SK-N-SH (cell line): ENCODE measurements at regions not wholly inside any gene's neighbourhood (a gene's known extent, or its start where the extent isn't known, plus 50 kb on each side); places are given as distances from the start of the nearest gene placed in this dataset.

Experiments
- CTCF ChIA-PET: fragments of 300-600, 350-600 bp; formaldehyde crosslinking; extraction: SDS; loops from one replicate; lab custom pipeline; 2021; lab: Yijun Ruan, JAX
- POLR2A ChIA-PET: fragments of 350-600 bp; sonication (Branson Sonifier 250); formaldehyde crosslinking; extraction: SDS; loops from one replicate; lab custom pipeline; 2020; ENCODE audit warnings: antibody characterized with exemption, inconsistent platforms; lab: Yijun Ruan, JAX
- DNase-seq: peaks from one replicate; pipeline ENCODE4 v3.0.0; 2012
- H2AFZ ChIP-seq: fragments of 200-600 bp; sonication (generic); 2 replicates; pipeline ENCODE4 v1.8.1; 2016; ENCODE audit warnings: antibody characterized with exemption, mild to moderate bottlenecking, low read depth
- H3F3A ChIP-seq: fragments of 200-600 bp; sonication (generic); replicated peaks from 2 replicates; pipeline ENCODE3; 2016; ENCODE audit warnings: antibody characterized with exemption, mild to moderate bottlenecking; ENCODE audit not compliant: insufficient read depth
- H3K27ac ChIP-seq, 2 experiments: fragments of 200-500 bp in 1 of 2; fragments of 200-600 bp in 1 of 2; sonication (Bioruptor generic) in 1 of 2; sonication (generic), shearing (Covaris generic) in 1 of 2; 2 replicates each; pipeline versions ENCODE4 v1.5.1 to v1.6.1; 2014 to 2016; ENCODE audit warnings: low read depth in 2 of 2, inconsistent platforms in 1 of 2, low read length in 1 of 2, mild to moderate bottlenecking in 1 of 2, mixed read lengths in 1 of 2
- H3K27me3 ChIP-seq: fragments of 200-600 bp; sonication (generic), shearing (Covaris generic); 2 replicates; pipeline ENCODE4 v1.6.1; 2016; ENCODE audit warnings: mixed run types; ENCODE audit not compliant: insufficient read depth
- H3K36me3 ChIP-seq, 2 experiments: fragments of 200-500 bp in 1 of 2; fragments of 200-600 bp in 1 of 2; sonication (Bioruptor generic) in 1 of 2; sonication (generic) in 1 of 2; replicated peaks in 1 of 2; 2 replicates each; pipeline versions ENCODE3 to v1.5.1; 2014 to 2016; ENCODE audit warnings: low read length in 1 of 2, mild to moderate bottlenecking in 1 of 2; ENCODE audit not compliant: insufficient read depth in 2 of 2, control insufficient read depth in 1 of 2
- H3K4me1 ChIP-seq, 2 experiments: fragments of 200-500 bp in 1 of 2; fragments of 200-600 bp in 1 of 2; sonication (Bioruptor generic) in 1 of 2; sonication (generic), shearing (Covaris generic) in 1 of 2; 2 replicates each; pipeline versions ENCODE4 v1.5.1 to v1.6.1; 2014 to 2016; ENCODE audit warnings: low read depth in 1 of 2, low read length in 1 of 2, mixed run types in 1 of 2; ENCODE audit not compliant: insufficient read depth in 2 of 2, control insufficient read depth in 1 of 2
- H3K4me2 ChIP-seq: fragments of 200-600 bp; sonication (generic), shearing (Covaris generic); 2 replicates; pipeline ENCODE4 v1.6.1; 2017; ENCODE audit warnings: mixed run types
- H3K4me3 ChIP-seq, 2 experiments: fragments of 200-500 bp in 1 of 2; fragments of 200-600 bp in 1 of 2; sonication (Bioruptor generic) in 1 of 2; sonication (generic), shearing (Covaris generic) in 1 of 2; 2 replicates each; pipeline versions ENCODE4 v1.5.1 to v1.8.1; 2014 to 2016; ENCODE audit warnings: low read depth in 2 of 2, inconsistent platforms in 1 of 2, low read length in 1 of 2, mild to moderate bottlenecking in 1 of 2, mixed read lengths in 1 of 2, moderate library complexity in 1 of 2
- H3K79me2 ChIP-seq: fragments of 200-600 bp; sonication (generic); 2 replicates; pipeline ENCODE4 v1.8.1; 2017; ENCODE audit warnings: mild to moderate bottlenecking; ENCODE audit not compliant: insufficient read depth
- H3K9ac ChIP-seq: fragments of 200-600 bp; sonication (generic); 2 replicates; pipeline ENCODE4 v1.6.1; 2017; ENCODE audit warnings: mixed run types
- H3K9me2 ChIP-seq: fragments of 200-600 bp; sonication (generic); 2 replicates; pipeline ENCODE4 v1.6.1; 2017; ENCODE audit warnings: mixed run types
- H3K9me3 ChIP-seq: fragments of 200-600 bp; sonication (generic); 2 replicates; pipeline ENCODE4 v1.6.1; 2017; ENCODE audit warnings: mixed run types, mild to moderate bottlenecking, moderate library complexity
- H4K20me1 ChIP-seq: fragments of 200-600 bp; sonication (generic); 2 replicates; pipeline ENCODE4 v1.6.1; 2017; ENCODE audit warnings: mild to moderate bottlenecking, mixed run types; ENCODE audit not compliant: insufficient read depth
- ELF1 ChIP-seq: IDR thresholded peaks from 2 replicates; pipeline ENCODE4 v1.4.0; 2012
- EP300 ChIP-seq, 2 experiments: IDR thresholded peaks; 2 replicates each; pipeline versions ENCODE4 v1.4.0 to v1.6.1; 2012; ENCODE audit warnings: borderline replicate concordance in 1 of 2, low read depth in 1 of 2, low read length in 1 of 2
- FOSL2 ChIP-seq: IDR thresholded peaks from 2 replicates; pipeline ENCODE4 v1.4.0; 2012; ENCODE audit warnings: low read depth, mild to moderate bottlenecking, moderate library complexity, borderline replicate concordance
- GABPA ChIP-seq: IDR thresholded peaks from 2 replicates; pipeline ENCODE4 v1.4.0; 2012; ENCODE audit warnings: low read depth, mild to moderate bottlenecking
- GATA2 ChIP-seq: sonication (generic); formaldehyde crosslinking; IDR thresholded peaks from 2 replicates; pipeline ENCODE4 v1.5.0; 2020; ENCODE audit warnings: mild to moderate bottlenecking, missing genetic modification reagents
- MEF2A ChIP-seq: IDR thresholded peaks from 2 replicates; pipeline ENCODE4 v1.4.0; 2012; ENCODE audit warnings: low read depth, borderline replicate concordance
- MXI1 ChIP-seq: IDR thresholded peaks from 2 replicates; pipeline ENCODE4 v1.6.1; 2012; ENCODE audit warnings: mild to moderate bottlenecking, low read depth, low read length, improper control_type of control experiment
- NRF1 ChIP-seq: IDR thresholded peaks from 2 replicates; pipeline ENCODE4 v1.6.1; 2012; ENCODE audit warnings: low read depth, mild to moderate bottlenecking, low read length
- RFX5 ChIP-seq: IDR thresholded peaks from 2 replicates; pipeline ENCODE4 v1.6.1; 2012; ENCODE audit warnings: mild to moderate bottlenecking, improper control_type of control experiment, low read length
- RXRA ChIP-seq: IDR thresholded peaks from 2 replicates; pipeline ENCODE4 v1.4.0; 2012; ENCODE audit warnings: low read depth, mild to moderate bottlenecking, borderline replicate concordance
- SMC3 ChIP-seq: IDR thresholded peaks from 2 replicates; pipeline ENCODE4 v1.6.1; 2012; ENCODE audit warnings: low read depth, low read length, improper control_type of control experiment
- TAF1 ChIP-seq: IDR thresholded peaks from 2 replicates; pipeline ENCODE4 v1.6.1; 2012; ENCODE audit warnings: low read depth, mild to moderate bottlenecking, low read length, moderate library complexity, borderline replicate concordance
- TCF12 ChIP-seq: IDR thresholded peaks from 2 replicates; pipeline ENCODE4 v1.4.0; 2012
- TEAD4 ChIP-seq: IDR thresholded peaks from 2 replicates; pipeline ENCODE4 v1.4.0; 2012; ENCODE audit warnings: mild to moderate bottlenecking, borderline replicate concordance; ENCODE audit not compliant: insufficient read depth
- WGBS: methylation state at CpG from one replicate; pipeline ENCODE4 v1.1.6; 2017; ENCODE audit warnings: low lambda C conversion rate; 5-methylcytosine and 5-hydroxymethylcytosine counted together
- TF ChIP-seq, protein P1 (sequence below): IDR thresholded peaks from 2 replicates; pipeline ENCODE4 v1.4.0; 2012; ENCODE audit warnings: low read depth, borderline replicate concordance
- TF ChIP-seq, protein P2 (sequence below): IDR thresholded peaks from 2 replicates; pipeline ENCODE4 v1.6.1; 2012; ENCODE audit warnings: mild to moderate bottlenecking, low read depth, low read length, moderate library complexity
- TF ChIP-seq, protein P3 (sequence below): fragments of 200-600 bp; sonication (generic); IDR thresholded peaks from 2 replicates; pipeline ENCODE4 v1.6.1; 2017; ENCODE audit warnings: antibody characterized with exemption, mild to moderate bottlenecking, moderate library complexity
- TF ChIP-seq, protein P4 (sequence below): IDR thresholded peaks from 2 replicates; pipeline ENCODE4 v1.4.0; 2012; ENCODE audit warnings: low read depth, borderline replicate concordance

DNA sequence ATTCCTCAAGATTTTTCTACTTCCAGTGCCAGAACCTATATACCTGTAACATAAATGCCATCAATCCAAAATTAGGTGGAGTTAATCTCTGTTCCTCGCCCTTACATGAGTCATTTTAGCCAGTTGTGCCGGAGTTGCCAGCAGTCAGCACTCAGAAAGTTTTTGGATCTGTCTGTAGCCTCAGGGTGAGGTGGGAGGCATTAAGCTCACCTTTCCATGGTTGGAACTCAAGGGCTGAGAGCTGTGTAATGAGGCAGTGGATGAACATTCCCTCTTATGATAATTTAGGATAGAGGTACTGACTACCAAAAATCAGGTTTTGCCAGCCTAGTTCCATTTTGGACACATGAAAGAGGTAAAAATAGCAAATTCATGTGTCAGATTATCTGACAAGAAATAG lies 1553.1 kb upstream of the ADGRL3 start:
- H3K9me3 ChIP-seq: no peaks in the 10 kb centered on the region
- no peaks in the 10 kb centered on the region for H3K27me3 ChIP-seq
- no peak overlapping the region for H3K27ac ChIP-seq
- ChIA-PET POLR2A (no interaction called here), CTCF (no interaction called here)
- no peak for DNase-seq
- no peaks in the 10 kb centered on the region for H4K20me1 ChIP-seq
- no peaks in the 10 kb centered on the region for H3F3A ChIP-seq
- no peak overlapping the region for H3K4me2 ChIP-seq
- no peaks in the 10 kb centered on the region for H3K36me3 ChIP-seq
- no peak overlapping the region for H3K9ac ChIP-seq
- H3K79me2 ChIP-seq: no peaks in the 10 kb centered on the region
- H3K9me2 ChIP-seq: no peaks in the 10 kb centered on the region
- WGBS: 27% methylated on average over 2 of the region's 2 CpGs
- no peaks in the 10 kb centered on the region; a peak in 1 of 4 replicates for H3K4me1 ChIP-seq
- no peak overlapping the region for H3K4me3 ChIP-seq
- TF ChIP-seq, protein P1, sequence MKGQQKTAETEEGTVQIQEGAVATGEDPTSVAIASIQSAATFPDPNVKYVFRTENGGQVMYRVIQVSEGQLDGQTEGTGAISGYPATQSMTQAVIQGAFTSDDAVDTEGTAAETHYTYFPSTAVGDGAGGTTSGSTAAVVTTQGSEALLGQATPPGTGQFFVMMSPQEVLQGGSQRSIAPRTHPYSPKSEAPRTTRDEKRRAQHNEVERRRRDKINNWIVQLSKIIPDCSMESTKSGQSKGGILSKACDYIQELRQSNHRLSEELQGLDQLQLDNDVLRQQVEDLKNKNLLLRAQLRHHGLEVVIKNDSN: no peak
- TF ChIP-seq TEAD4 (no peak), RXRA (no peak), RFX5 (no peak), TAF1 (no peak), MXI1 (no peak), TCF12 (no peak), MEF2A (no peak), ELF1 (no peak), GABPA (no peak), FOSL2 (no peak), SMC3 (no peak), NRF1 (no peak), EP300 (IDR thresholded peaks at IDR 0.05; ENCODE audit: borderline replicate concordance in 1 of 2, low read depth in 1 of 2, low read length in 1 of 2) (no peak), GATA2 (no peak)
- TF ChIP-seq, protein P2, sequence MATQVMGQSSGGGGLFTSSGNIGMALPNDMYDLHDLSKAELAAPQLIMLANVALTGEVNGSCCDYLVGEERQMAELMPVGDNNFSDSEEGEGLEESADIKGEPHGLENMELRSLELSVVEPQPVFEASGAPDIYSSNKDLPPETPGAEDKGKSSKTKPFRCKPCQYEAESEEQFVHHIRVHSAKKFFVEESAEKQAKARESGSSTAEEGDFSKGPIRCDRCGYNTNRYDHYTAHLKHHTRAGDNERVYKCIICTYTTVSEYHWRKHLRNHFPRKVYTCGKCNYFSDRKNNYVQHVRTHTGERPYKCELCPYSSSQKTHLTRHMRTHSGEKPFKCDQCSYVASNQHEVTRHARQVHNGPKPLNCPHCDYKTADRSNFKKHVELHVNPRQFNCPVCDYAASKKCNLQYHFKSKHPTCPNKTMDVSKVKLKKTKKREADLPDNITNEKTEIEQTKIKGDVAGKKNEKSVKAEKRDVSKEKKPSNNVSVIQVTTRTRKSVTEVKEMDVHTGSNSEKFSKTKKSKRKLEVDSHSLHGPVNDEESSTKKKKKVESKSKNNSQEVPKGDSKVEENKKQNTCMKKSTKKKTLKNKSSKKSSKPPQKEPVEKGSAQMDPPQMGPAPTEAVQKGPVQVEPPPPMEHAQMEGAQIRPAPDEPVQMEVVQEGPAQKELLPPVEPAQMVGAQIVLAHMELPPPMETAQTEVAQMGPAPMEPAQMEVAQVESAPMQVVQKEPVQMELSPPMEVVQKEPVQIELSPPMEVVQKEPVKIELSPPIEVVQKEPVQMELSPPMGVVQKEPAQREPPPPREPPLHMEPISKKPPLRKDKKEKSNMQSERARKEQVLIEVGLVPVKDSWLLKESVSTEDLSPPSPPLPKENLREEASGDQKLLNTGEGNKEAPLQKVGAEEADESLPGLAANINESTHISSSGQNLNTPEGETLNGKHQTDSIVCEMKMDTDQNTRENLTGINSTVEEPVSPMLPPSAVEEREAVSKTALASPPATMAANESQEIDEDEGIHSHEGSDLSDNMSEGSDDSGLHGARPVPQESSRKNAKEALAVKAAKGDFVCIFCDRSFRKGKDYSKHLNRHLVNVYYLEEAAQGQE: no peak
- TF ChIP-seq, protein P3, sequence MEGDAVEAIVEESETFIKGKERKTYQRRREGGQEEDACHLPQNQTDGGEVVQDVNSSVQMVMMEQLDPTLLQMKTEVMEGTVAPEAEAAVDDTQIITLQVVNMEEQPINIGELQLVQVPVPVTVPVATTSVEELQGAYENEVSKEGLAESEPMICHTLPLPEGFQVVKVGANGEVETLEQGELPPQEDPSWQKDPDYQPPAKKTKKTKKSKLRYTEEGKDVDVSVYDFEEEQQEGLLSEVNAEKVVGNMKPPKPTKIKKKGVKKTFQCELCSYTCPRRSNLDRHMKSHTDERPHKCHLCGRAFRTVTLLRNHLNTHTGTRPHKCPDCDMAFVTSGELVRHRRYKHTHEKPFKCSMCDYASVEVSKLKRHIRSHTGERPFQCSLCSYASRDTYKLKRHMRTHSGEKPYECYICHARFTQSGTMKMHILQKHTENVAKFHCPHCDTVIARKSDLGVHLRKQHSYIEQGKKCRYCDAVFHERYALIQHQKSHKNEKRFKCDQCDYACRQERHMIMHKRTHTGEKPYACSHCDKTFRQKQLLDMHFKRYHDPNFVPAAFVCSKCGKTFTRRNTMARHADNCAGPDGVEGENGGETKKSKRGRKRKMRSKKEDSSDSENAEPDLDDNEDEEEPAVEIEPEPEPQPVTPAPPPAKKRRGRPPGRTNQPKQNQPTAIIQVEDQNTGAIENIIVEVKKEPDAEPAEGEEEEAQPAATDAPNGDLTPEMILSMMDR: no peak
- TF ChIP-seq, protein P4, sequence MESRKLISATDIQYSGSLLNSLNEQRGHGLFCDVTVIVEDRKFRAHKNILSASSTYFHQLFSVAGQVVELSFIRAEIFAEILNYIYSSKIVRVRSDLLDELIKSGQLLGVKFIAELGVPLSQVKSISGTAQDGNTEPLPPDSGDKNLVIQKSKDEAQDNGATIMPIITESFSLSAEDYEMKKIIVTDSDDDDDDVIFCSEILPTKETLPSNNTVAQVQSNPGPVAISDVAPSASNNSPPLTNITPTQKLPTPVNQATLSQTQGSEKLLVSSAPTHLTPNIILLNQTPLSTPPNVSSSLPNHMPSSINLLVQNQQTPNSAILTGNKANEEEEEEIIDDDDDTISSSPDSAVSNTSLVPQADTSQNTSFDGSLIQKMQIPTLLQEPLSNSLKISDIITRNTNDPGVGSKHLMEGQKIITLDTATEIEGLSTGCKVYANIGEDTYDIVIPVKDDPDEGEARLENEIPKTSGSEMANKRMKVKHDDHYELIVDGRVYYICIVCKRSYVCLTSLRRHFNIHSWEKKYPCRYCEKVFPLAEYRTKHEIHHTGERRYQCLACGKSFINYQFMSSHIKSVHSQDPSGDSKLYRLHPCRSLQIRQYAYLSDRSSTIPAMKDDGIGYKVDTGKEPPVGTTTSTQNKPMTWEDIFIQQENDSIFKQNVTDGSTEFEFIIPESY: no peak
- TF ChIP-seq, all 33 proteins: peak for 0
- no peak overlapping the region for H2AFZ ChIP-seq
